Transverse colon (tissue), 4 donors: ENCODE measurements at regions not wholly inside any gene's neighbourhood (a gene's known extent, or its start where the extent isn't known, plus 50 kb on each side); places are given as distances from the start of the nearest gene placed in this dataset.

Experiments
- DNase-seq: peaks from one replicate; pipeline ENCODE4 v3.0.0-alpha.2; 2019
- H3K27ac ChIP-seq, 4 donors: fragments of 200-600 bp; sonication (generic); 2 replicates each; pipeline ENCODE4 v1.5.1; 2016 to 2018; ENCODE audit warnings: inconsistent platforms in 4 of 4
- H3K27me3 ChIP-seq: fragments of 200-600 bp; sonication (generic); 2 replicates; pipeline ENCODE4 v1.5.1; 2017; ENCODE audit warnings: inconsistent platforms
- H3K36me3 ChIP-seq, 4 donors: fragments of 200-600 bp; sonication (generic); 2 replicates each; pipeline ENCODE4 v1.5.1; 2017 to 2019; ENCODE audit warnings: inconsistent platforms in 4 of 4
- H3K4me1 ChIP-seq, 4 donors: fragments of 200-600 bp; sonication (generic); 2 replicates each; pipeline ENCODE4 v1.5.1; 2017 to 2020; ENCODE audit warnings: inconsistent platforms in 4 of 4
- H3K4me3 ChIP-seq, 4 donors: fragments of 200-600 bp; sonication (generic); 1 replicate in 1 of 4; 2 replicates in 3 of 4; pipeline versions ENCODE4 v1.5.1 to v1.6.1; 2017 to 2019; ENCODE audit warnings: inconsistent platforms in 4 of 4
- H3K9me3 ChIP-seq, 2 donors: fragments of 200-600 bp; sonication (generic); 2 replicates each; pipeline ENCODE4 v1.5.1; 2017 to 2019; ENCODE audit warnings: inconsistent platforms in 2 of 2
- EP300 ChIP-seq: sonication (generic); formaldehyde crosslinking; IDR thresholded peaks from one replicate; pipeline ENCODE4 v1.6.1; 2017; ENCODE audit warnings: antibody characterized with exemption, low read depth
- POLR2A ChIP-seq: fragments of 450-650 bp; IDR thresholded peaks from one replicate; pipeline ENCODE4 v1.6.1; 2016; ENCODE audit warnings: antibody characterized with exemption, mild to moderate bottlenecking, moderate library complexity
- POLR2AphosphoS5 ChIP-seq, 3 donors: sonication (generic); formaldehyde crosslinking; IDR thresholded peaks; one replicate each; pipeline ENCODE4 v1.6.1; 2016; ENCODE audit warnings: antibody characterized with exemption in 3 of 3
- WGBS, 2 donors: methylation state at CpG; one replicate each; pipeline ENCODE4 v1.1.5; 2018; ENCODE audit warnings: low coverage in 1 of 2; 5-methylcytosine and 5-hydroxymethylcytosine counted together
- in situ Hi-C, 4 donors: fragments of 200-750 bp; cut with MboI; loops; one replicate each; pipeline versions ENCODE4 v1.15.0 to v1.15.1; 2017; ENCODE audit warnings: low sequenced_read_pairs in 3 of 4, low pct_ligation_motif_present in 1 of 4, low pct_unique_long_range_greater_than_20kb in 1 of 4
- intact Hi-C: fragments of 100-400 bp; cut with DNase I; formaldehyde crosslinking; loops from one replicate; pipeline ENCODE4 v1.15.1; 2023; ENCODE audit warnings: low total_unique reads
- TF ChIP-seq, protein P1 (sequence below), 5 experiments: fragments of 200-600 bp in 3 of 5; fragments of 450-650 bp in 2 of 5; sonication (generic) in 3 of 5; IDR thresholded peaks; 1 replicate in 2 of 5; 2 replicates in 3 of 5; pipeline ENCODE4 v1.5.1; 2016 to 2017; ENCODE audit warnings: antibody characterized with exemption in 5 of 5, inconsistent platforms in 3 of 5, mild to moderate bottlenecking in 2 of 5, moderate library complexity in 1 of 5

DNA sequence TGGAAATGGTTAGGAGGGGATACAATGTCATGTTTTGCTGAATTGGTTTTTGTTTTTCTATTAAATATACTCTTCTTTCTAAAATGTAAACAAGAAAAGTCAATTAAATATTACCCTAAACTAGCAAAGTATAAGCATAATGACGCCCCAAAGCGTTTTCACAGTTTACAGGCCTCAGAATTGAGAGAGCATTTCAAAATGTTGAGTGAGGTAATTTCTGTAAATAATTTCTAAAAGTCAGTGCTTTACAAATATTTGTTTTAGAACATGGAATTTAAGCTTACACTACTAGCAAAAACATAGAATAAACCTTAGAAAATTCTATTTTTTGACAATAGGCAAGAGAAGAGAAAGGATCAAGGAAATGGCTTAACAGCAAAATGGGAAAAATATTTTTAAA is 958.4 kb upstream of the USP15 start:
- H3K27ac ChIP-seq = no peak overlapping the region
- no peaks in the 10 kb centered on the region for H3K36me3 ChIP-seq
- in situ Hi-C loops = no loop called here
- H3K4me1 ChIP-seq = no peaks in the 10 kb centered on the region
- intact Hi-C loops = no loop called here
- 61 to 82% methylated on average over 2 of the region's 2 CpGs for WGBS, 2 donors
- no peaks in the 10 kb centered on the region for H3K27me3 ChIP-seq
- no peak for DNase-seq
- H3K4me3 ChIP-seq = no peak overlapping the region
- no peak for TF ChIP-seq EP300
- no peak for TF ChIP-seq POLR2A
- TF ChIP-seq, protein P1, sequence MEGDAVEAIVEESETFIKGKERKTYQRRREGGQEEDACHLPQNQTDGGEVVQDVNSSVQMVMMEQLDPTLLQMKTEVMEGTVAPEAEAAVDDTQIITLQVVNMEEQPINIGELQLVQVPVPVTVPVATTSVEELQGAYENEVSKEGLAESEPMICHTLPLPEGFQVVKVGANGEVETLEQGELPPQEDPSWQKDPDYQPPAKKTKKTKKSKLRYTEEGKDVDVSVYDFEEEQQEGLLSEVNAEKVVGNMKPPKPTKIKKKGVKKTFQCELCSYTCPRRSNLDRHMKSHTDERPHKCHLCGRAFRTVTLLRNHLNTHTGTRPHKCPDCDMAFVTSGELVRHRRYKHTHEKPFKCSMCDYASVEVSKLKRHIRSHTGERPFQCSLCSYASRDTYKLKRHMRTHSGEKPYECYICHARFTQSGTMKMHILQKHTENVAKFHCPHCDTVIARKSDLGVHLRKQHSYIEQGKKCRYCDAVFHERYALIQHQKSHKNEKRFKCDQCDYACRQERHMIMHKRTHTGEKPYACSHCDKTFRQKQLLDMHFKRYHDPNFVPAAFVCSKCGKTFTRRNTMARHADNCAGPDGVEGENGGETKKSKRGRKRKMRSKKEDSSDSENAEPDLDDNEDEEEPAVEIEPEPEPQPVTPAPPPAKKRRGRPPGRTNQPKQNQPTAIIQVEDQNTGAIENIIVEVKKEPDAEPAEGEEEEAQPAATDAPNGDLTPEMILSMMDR (IDR thresholded peaks at IDR 0.05) = no peak
- TF ChIP-seq POLR2AphosphoS5 (IDR thresholded peaks at IDR 0.05) = no peak
- no peaks in the 10 kb centered on the region for H3K9me3 ChIP-seq

- Histone ChIP-seq H3K9me3 (no peaks in the 10 kb centered on the region), H3K27ac (no peak overlapping the region), H3K4me3 (no peak overlapping the region), H3K4me1 (no peaks in the 10 kb centered on the region), H3K36me3 (no peaks in the 10 kb centered on the region), H3K27me3 (no peaks in the 10 kb centered on the region)
- no peak for DNase-seq
- WGBS, 2 donors = 71 to 78% methylated on average over 4 of the region's 4 CpGs
- in situ Hi-C loops = no loop called here
- intact Hi-C loops = no loop called here
- TF ChIP-seq EP300 (no peak), POLR2AphosphoS5 (IDR thresholded peaks at IDR 0.05) (no peak), POLR2A (no peak)
- TF ChIP-seq, protein P1 (IDR thresholded peaks at IDR 0.05) = no peak
These were observed 957.9 kb upstream of the USP15 start for GRCh38 chr12:61302282-61302681.

DNA sequence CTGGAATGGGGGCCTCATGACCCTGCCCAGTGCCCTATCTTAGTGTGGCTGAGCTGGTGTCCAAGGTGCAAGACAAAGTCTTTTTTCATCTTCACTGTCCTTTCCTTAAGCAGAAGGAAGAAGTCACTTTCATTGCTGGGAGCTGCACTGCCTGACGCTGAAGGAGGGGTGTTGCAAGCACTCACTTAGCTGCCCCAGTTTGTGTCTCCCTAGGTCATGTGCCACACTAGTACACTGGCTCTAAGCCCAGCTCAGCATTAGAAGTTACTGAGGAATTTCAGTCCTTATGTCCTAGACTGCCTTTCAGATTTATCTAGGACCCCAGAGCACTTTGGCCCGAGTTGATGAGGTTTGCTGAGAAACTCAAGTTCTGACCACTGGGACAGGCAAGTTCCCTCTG is 952.0 kb upstream of the USP15 start:
- TF ChIP-seq EP300 (no peak), POLR2AphosphoS5 (IDR thresholded peaks at IDR 0.05) (no peak), POLR2A (no peak)
- TF ChIP-seq, protein P1 (IDR thresholded peaks at IDR 0.05) = no peak
- intact Hi-C loops (no loop called here), in situ Hi-C loops (no loop called here)
- no peak for DNase-seq
- WGBS, 2 donors = 62% methylated on average over 2 of the region's 2 CpGs; no CpG with 5 or more reads in 1 of the 2 donors
- Histone ChIP-seq H3K27ac (no peak overlapping the region), H3K9me3 (no peaks in the 10 kb centered on the region), H3K4me3 (no peak overlapping the region), H3K36me3 (no peaks in the 10 kb centered on the region), H3K4me1 (no peaks in the 10 kb centered on the region), H3K27me3 (no peaks in the 10 kb centered on the region)

- intact Hi-C loops (no loop called here), in situ Hi-C loops (no loop called here)
- TF ChIP-seq, protein P1 (IDR thresholded peaks at IDR 0.05) = no peak
- TF ChIP-seq POLR2A (no peak), EP300 (no peak), POLR2AphosphoS5 (IDR thresholded peaks at IDR 0.05) (no peak)
- Histone ChIP-seq H3K9me3 (peaks cover 4 to 5% of the 10 kb centered on the region in 2 donors), H3K27ac (no peak overlapping the region), H3K27me3 (no peaks in the 10 kb centered on the region), H3K4me1 (no peaks in the 10 kb centered on the region), H3K36me3 (no peaks in the 10 kb centered on the region), H3K4me3 (no peak overlapping the region)
- DNase-seq = no peak
These were observed 948.8 kb upstream of the USP15 start for GRCh38 chr12:61311413-61311812.
